ENCODE measurements at regions not wholly inside any gene's neighbourhood (a gene's known extent, or its start where the extent isn't known, plus 50 kb on each side); places are given as distances from the start of the nearest gene placed in this dataset.

DNA sequence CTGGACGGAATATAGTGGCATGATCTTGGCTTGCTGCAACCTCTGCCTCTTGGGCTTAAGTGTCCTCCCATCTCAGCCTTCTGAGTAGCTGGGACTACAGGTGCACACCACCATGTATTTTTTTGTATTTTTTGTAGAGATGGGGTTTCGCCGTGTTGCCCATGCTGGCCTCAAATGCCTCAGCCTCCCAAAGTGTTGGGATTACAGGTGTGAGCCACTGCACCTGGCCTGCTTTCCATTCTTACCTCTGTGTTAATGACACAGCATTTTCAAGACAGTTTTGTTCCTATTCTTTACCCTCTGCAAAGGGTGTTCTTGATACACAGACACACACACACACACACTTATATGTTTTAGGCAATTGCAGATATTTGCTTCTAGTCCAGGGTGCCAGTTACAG is 113.3 kb downstream of the LRRC70 start:
- no peak for ATAC-seq
- DNase-seq = no peak
- in situ Hi-C loops (cut with MboI; ENCODE audit: low sequenced_read_pairs in 4 of 4) (no loop called here), intact Hi-C loops (cut with DNase I; ENCODE audit: low total_unique reads) (no loop called here)
- H3K9me3 ChIP-seq = no peaks in the 10 kb centered on the region
- no peak overlapping the region for H3K4me3 ChIP-seq
- H3K27ac ChIP-seq = no peak overlapping the region
- no peaks in the 10 kb centered on the region for H3K36me3 ChIP-seq
- H3K27me3 ChIP-seq = no peaks in the 10 kb centered on the region
- H3K4me1 ChIP-seq = no peaks in the 10 kb centered on the region
- TF ChIP-seq, protein P1, sequence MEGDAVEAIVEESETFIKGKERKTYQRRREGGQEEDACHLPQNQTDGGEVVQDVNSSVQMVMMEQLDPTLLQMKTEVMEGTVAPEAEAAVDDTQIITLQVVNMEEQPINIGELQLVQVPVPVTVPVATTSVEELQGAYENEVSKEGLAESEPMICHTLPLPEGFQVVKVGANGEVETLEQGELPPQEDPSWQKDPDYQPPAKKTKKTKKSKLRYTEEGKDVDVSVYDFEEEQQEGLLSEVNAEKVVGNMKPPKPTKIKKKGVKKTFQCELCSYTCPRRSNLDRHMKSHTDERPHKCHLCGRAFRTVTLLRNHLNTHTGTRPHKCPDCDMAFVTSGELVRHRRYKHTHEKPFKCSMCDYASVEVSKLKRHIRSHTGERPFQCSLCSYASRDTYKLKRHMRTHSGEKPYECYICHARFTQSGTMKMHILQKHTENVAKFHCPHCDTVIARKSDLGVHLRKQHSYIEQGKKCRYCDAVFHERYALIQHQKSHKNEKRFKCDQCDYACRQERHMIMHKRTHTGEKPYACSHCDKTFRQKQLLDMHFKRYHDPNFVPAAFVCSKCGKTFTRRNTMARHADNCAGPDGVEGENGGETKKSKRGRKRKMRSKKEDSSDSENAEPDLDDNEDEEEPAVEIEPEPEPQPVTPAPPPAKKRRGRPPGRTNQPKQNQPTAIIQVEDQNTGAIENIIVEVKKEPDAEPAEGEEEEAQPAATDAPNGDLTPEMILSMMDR (IDR thresholded peaks at IDR 0.05 in 4 of 5, conservative IDR thresholded peaks at IDR 0.05 in 1 of 5) = no peak
- no peak for TF ChIP-seq POLR2A (IDR thresholded peaks at IDR 0.05)

DNA sequence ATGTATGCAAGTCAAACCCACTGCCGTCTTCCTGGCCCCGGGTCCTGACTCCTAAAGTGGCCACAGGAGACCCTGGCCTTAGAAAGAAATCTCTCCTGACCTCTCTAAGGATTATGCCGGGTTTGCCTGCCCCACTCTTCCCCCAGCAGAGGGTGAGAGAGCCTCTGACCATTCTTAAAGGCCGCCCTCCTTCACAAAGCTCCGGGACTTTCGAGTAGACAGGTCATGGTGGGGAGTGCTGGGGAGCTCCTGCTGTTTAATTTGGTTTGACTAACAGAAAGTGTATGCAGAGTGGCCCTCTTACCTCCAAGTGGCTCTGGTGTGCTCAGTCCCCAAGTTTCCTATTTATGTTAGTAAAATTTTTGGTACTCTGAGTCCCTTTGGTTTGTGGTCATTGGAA is 111.8 kb downstream of the LRRC70 start:
- intact Hi-C loops (cut with DNase I; ENCODE audit: low total_unique reads) = no loop called here
- no peaks in the 10 kb centered on the region for H3K27me3 ChIP-seq
- no peaks in the 10 kb centered on the region for H3K4me1 ChIP-seq
- no peak for DNase-seq
- no peak overlapping the region for H3K27ac ChIP-seq
- TF ChIP-seq, protein P1 (IDR thresholded peaks at IDR 0.05 in 4 of 5, conservative IDR thresholded peaks at IDR 0.05 in 1 of 5) = no peak
- no peak for TF ChIP-seq POLR2A (IDR thresholded peaks at IDR 0.05)
- H3K36me3 ChIP-seq = no peaks in the 10 kb centered on the region
- H3K9me3 ChIP-seq = no peaks in the 10 kb centered on the region
- H3K4me3 ChIP-seq = no peak overlapping the region
- in situ Hi-C loops (cut with MboI; ENCODE audit: low sequenced_read_pairs in 4 of 4) = no loop called here
- no peak for ATAC-seq

DNA sequence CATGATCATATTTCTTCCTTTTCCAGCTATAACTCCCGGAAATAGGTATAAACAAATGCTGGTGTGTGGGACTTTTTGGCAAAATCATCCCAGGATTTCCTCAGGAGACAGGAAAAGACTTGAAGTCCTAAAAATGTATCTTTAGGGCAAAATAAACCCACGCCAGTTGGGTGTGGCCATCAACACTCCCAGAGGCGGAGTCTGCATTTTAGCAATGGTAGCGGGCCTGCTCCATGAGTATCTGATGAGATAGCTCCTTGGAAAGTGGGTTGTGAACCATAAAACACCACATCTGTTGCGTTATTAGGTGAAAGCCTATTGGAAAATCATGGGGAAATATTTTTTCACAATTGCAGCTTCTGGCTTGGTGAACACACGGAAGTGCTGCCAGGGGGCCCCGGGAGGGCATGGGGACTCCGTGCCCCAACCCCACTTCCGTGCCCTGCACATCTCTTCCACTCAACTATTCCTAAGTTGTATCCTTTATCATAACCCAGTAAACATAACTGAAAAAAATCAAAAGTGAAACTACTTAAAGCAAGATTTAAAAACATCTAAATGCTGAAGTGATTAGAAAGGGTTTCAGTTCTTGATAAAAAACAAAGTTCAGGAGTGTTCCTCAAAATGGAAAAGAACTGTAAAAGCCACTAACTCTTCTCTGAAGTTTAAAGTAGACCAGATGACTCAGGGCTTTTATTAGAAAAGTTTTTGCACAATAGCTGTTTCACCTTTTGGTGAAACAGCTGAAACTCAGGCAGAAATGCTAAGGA is 111.2 kb downstream of the LRRC70 start:
- ATAC-seq = no peak
- Histone ChIP-seq H3K27ac (no peak overlapping the region), H3K4me1 (no peaks in the 10 kb centered on the region), H3K36me3 (no peaks in the 10 kb centered on the region), H3K27me3 (no peaks in the 10 kb centered on the region), H3K4me3 (no peak overlapping the region), H3K9me3 (no peaks in the 10 kb centered on the region)
- DNase-seq = no peak
- TF ChIP-seq, protein P1 (IDR thresholded peaks at IDR 0.05 in 4 of 5, conservative IDR thresholded peaks at IDR 0.05 in 1 of 5) = no peak
- TF ChIP-seq POLR2A (IDR thresholded peaks at IDR 0.05) = no peak
- in situ Hi-C loops (cut with MboI; ENCODE audit: low sequenced_read_pairs in 4 of 4) = no loop called here
- intact Hi-C loops (cut with DNase I; ENCODE audit: low total_unique reads) = no loop called here

GRCh38 chr5:62686692-62687091 is 108.1 kb downstream of the LRRC70 start:
- H3K36me3 ChIP-seq = no peaks in the 10 kb centered on the region
- H3K4me1 ChIP-seq = no peaks in the 10 kb centered on the region
- TF ChIP-seq, protein P1 (IDR thresholded peaks at IDR 0.05 in 4 of 5, conservative IDR thresholded peaks at IDR 0.05 in 1 of 5) = no peak
- no peak for TF ChIP-seq POLR2A (IDR thresholded peaks at IDR 0.05)
- no peak for DNase-seq
- in situ Hi-C loops (cut with MboI; ENCODE audit: low sequenced_read_pairs in 4 of 4) (no loop called here), intact Hi-C loops (cut with DNase I; ENCODE audit: low total_unique reads) (no loop called here)
- H3K4me3 ChIP-seq = no peak overlapping the region
- no peaks in the 10 kb centered on the region for H3K9me3 ChIP-seq
- H3K27me3 ChIP-seq = no peaks in the 10 kb centered on the region
- no peak overlapping the region for H3K27ac ChIP-seq
- ATAC-seq = no peak

GRCh38 chr5:62685221-62685620 is 106.6 kb downstream of the LRRC70 start:
- TF ChIP-seq, protein P1 (IDR thresholded peaks at IDR 0.05 in 4 of 5, conservative IDR thresholded peaks at IDR 0.05 in 1 of 5) = no peak
- no peak for TF ChIP-seq POLR2A (IDR thresholded peaks at IDR 0.05)
- H3K9me3 ChIP-seq = no peaks in the 10 kb centered on the region
- H3K36me3 ChIP-seq = no peaks in the 10 kb centered on the region
- no peak overlapping the region for H3K27ac ChIP-seq
- in situ Hi-C loops (cut with MboI; ENCODE audit: low sequenced_read_pairs in 4 of 4) = no loop called here
- no peaks in the 10 kb centered on the region for H3K4me1 ChIP-seq
- intact Hi-C loops (cut with DNase I; ENCODE audit: low total_unique reads) = no loop called here
- no peak for ATAC-seq
- no peak for DNase-seq
- no peak overlapping the region for H3K4me3 ChIP-seq
- no peaks in the 10 kb centered on the region for H3K27me3 ChIP-seq
